Activated T-helper 17 cell treated with anti-CD3 and anti-CD28 coated beads, Interleukin-2, amount 50 U/mL, for 72 hours (primary cell): ENCODE measurements at regions not wholly inside any gene's neighbourhood (a gene's known extent, or its start where the extent isn't known, plus 50 kb on each side); places are given as distances from the start of the nearest gene placed in this dataset.

Experiments
- ATAC-seq: fragments of 150-1000 bp; cut with Tn5 transposase; replicated peaks from 2 replicates; pipeline ENCODE4 v1.10.0; 2021; ENCODE audit warnings: mild to moderate bottlenecking, moderate library complexity
- H3K27ac Mint-ChIP-seq: one replicate; pipeline ENCODE4 v1.8.0; 2022; ENCODE audit warnings: mixed read lengths
- H3K27me3 Mint-ChIP-seq: one replicate; pipeline ENCODE4 v1.8.0; 2022; ENCODE audit warnings: mixed read lengths
- H3K36me3 Mint-ChIP-seq: one replicate; pipeline ENCODE4 v1.8.0; 2022; ENCODE audit warnings: low read depth, mild to moderate bottlenecking, mixed read lengths
- H3K4me1 Mint-ChIP-seq: one replicate; pipeline ENCODE4 v1.8.0; 2022; ENCODE audit warnings: mixed read lengths
- H3K4me3 Mint-ChIP-seq: one replicate; pipeline ENCODE4 v1.8.0; 2022; ENCODE audit warnings: mild to moderate bottlenecking, mixed read lengths
- H3K9me3 Mint-ChIP-seq: one replicate; pipeline ENCODE4 v1.8.0; 2022; ENCODE audit warnings: mixed read lengths

DNA sequence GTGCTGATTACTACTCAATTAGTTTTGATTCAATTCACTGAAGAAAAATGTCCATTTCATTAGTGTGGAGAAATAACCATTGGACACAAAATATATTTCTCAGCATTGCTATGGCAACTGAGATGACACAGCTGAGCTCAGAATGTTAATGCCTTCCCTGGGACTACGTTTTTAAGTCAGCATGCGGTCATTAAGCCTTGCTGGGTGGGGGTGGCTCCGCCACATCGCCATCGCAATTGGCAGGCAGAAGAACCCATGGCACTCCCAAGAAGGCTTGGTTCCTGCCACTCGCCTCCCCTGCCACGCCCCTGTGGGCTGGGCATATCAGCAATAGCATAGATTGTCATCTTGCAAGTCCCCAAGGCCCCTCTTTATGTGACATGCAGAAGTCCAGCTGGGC lies 256.7 kb upstream of the CAMK1G start:
- no peak overlapping the region for H3K27ac Mint-ChIP-seq
- no peaks in the 10 kb centered on the region for H3K4me1 Mint-ChIP-seq

DNA sequence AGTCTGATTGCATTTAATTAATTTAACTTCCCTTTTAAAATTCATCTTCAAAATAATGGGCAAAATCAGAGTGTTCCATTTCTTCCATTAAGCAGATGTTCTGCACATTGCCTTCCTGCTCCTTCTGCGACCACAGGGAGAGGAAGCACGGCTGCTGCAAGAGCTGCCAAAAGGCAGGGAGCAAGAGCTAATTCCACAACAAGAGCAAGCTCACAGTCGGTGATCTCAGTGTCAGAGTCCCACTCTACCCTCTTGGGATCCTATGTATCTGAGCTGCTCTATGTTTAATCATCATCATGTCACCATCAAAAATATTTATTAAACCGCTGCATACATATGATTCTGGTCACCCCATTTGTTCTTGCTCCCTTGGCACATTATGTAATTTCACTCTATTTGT lies 255.3 kb upstream of the CAMK1G start:
- Mint-ChIP-seq H3K36me3 (no peaks in the 10 kb centered on the region), H3K4me1 (no peaks in the 10 kb centered on the region), H3K4me3 (no peak overlapping the region), H3K27ac (no peak overlapping the region), H3K27me3 (peaks cover 7% of the 10 kb centered on the region), H3K9me3 (no peaks in the 10 kb centered on the region)
- ATAC-seq: no peak

More for the DNA sequence above, 256.7 kb upstream of the CAMK1G start:
- no peak for ATAC-seq
- Mint-ChIP-seq H3K9me3 (no peaks in the 10 kb centered on the region), H3K27me3 (peaks cover 3% of the 10 kb centered on the region), H3K36me3 (no peaks in the 10 kb centered on the region), H3K4me3 (no peak overlapping the region)

DNA sequence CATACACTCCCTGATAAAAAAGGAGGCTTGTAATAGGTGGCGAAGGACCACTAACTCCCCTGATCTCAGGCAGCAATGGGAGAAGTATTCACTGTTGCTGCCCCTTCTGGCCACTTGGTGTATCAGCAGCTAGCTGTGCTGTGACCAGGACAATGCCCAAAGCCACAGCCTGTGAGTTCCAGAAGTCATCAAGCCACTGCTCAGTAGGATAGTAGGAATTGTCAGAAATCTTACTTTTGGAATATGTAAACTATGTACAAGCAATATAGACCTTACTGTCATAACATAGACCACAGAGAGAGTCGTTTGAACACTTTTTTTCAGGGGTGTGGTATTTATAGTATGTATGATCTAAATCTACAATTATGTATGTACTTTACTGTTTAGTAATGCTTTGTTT lies 248.3 kb upstream of the CAMK1G start:
- no peaks in the 10 kb centered on the region for H3K9me3 Mint-ChIP-seq
- H3K36me3 Mint-ChIP-seq: no peaks in the 10 kb centered on the region
- H3K27me3 Mint-ChIP-seq: peaks cover 20% of the 10 kb centered on the region
- no peaks in the 10 kb centered on the region for H3K4me1 Mint-ChIP-seq
- no peak overlapping the region for H3K4me3 Mint-ChIP-seq
- H3K27ac Mint-ChIP-seq: no peak overlapping the region
- no peak for ATAC-seq

DNA sequence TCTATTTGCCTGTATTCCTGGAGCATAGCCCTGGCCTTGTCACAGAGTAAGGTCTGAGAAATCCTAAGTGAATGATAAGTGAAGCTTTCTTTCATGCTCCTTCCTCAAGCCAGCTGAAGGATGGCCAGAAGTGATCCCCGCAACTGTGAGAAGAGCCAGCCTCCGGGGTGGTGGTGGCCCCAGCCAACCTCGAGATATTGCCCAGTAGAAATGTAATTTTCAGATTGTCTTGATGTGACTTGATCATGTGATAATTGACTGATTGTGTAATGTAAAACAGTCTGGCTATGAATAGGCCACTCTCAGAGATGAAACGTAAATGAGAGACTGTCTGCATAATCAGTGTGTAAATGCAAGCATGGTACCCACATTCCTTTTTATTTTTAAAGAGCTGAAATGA lies 242.4 kb upstream of the CAMK1G start:
- H3K36me3 Mint-ChIP-seq: no peaks in the 10 kb centered on the region
- no peak overlapping the region for H3K27ac Mint-ChIP-seq

GRCh38 chr1:209341673-209342420 lies 241.7 kb upstream of the CAMK1G start:
- Mint-ChIP-seq H3K4me3 (no peak overlapping the region), H3K36me3 (no peaks in the 10 kb centered on the region), H3K27ac (no peak overlapping the region), H3K9me3 (no peaks in the 10 kb centered on the region), H3K4me1 (no peaks in the 10 kb centered on the region), H3K27me3 (peaks cover 16% of the 10 kb centered on the region)
- no peak for ATAC-seq

More for the DNA sequence above, 242.4 kb upstream of the CAMK1G start:
- H3K9me3 Mint-ChIP-seq: no peaks in the 10 kb centered on the region
- peaks cover 18% of the 10 kb centered on the region for H3K27me3 Mint-ChIP-seq
- H3K4me1 Mint-ChIP-seq: no peaks in the 10 kb centered on the region
- ATAC-seq: no peak
- H3K4me3 Mint-ChIP-seq: no peak overlapping the region

GRCh38 chr1:209342441-209343175 lies 240.9 kb upstream of the CAMK1G start:
- Mint-ChIP-seq H3K36me3 (no peaks in the 10 kb centered on the region), H3K27me3 (peaks cover 19% of the 10 kb centered on the region), H3K9me3 (no peaks in the 10 kb centered on the region), H3K27ac (no peak overlapping the region), H3K4me1 (no peaks in the 10 kb centered on the region), H3K4me3 (no peak overlapping the region)
- ATAC-seq: no peak

- ATAC-seq: no peak
- Mint-ChIP-seq H3K4me1 (no peaks in the 10 kb centered on the region), H3K9me3 (no peaks in the 10 kb centered on the region), H3K4me3 (no peak overlapping the region), H3K27me3 (peaks cover 20% of the 10 kb centered on the region), H3K36me3 (no peaks in the 10 kb centered on the region), H3K27ac (no peak overlapping the region)
These were observed 240.0 kb upstream of the CAMK1G start for GRCh38 chr1:209343511-209343910.

DNA sequence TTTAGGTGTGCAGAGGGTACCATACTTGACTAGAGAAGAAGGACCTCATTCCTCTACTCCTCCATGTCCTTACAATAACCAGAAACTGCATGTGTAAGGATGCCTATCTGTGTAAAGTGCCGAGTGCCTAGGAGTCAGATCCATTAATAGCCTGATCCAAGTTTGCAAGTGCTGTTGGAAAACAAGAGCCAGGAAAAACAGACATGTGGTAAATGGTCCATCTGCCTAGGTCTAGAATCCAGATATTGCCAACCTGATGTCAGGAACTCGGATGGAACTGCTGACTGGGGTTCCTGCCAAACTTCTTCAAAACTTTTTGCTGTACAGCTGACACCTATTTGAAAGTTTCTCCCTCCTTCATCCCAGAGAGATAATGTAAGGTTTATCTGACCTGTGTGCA lies 239.4 kb upstream of the CAMK1G start:
- H3K27me3 Mint-ChIP-seq: peaks cover 23% of the 10 kb centered on the region
- no peaks in the 10 kb centered on the region for H3K9me3 Mint-ChIP-seq
- H3K36me3 Mint-ChIP-seq: no peaks in the 10 kb centered on the region
- H3K4me1 Mint-ChIP-seq: no peaks in the 10 kb centered on the region
- no peak overlapping the region for H3K27ac Mint-ChIP-seq
- ATAC-seq: no peak
- H3K4me3 Mint-ChIP-seq: no peak overlapping the region

- Mint-ChIP-seq H3K27me3 (peaks cover 16% of the 10 kb centered on the region), H3K4me1 (no peaks in the 10 kb centered on the region), H3K4me3 (no peak overlapping the region), H3K27ac (no peak overlapping the region), H3K36me3 (no peaks in the 10 kb centered on the region), H3K9me3 (no peaks in the 10 kb centered on the region)
- no peak for ATAC-seq
These were observed 233.9 kb upstream of the CAMK1G start for GRCh38 chr1:209349363-209350308.

GRCh38 chr1:209353053-209353452 lies 230.5 kb upstream of the CAMK1G start:
- Mint-ChIP-seq H3K4me1 (no peaks in the 10 kb centered on the region), H3K27me3 (peaks cover 7% of the 10 kb centered on the region), H3K4me3 (no peak overlapping the region), H3K27ac (no peak overlapping the region), H3K36me3 (no peaks in the 10 kb centered on the region), H3K9me3 (no peaks in the 10 kb centered on the region)
- ATAC-seq: no peak

GRCh38 chr1:209354111-209354839 lies 229.2 kb upstream of the CAMK1G start:
- no peaks in the 10 kb centered on the region for H3K36me3 Mint-ChIP-seq
- ATAC-seq: peak; percentile 61
- no peaks in the 10 kb centered on the region for H3K9me3 Mint-ChIP-seq
- no peak overlapping the region for H3K4me3 Mint-ChIP-seq
- peaks cover 3% of the 10 kb centered on the region for H3K27me3 Mint-ChIP-seq
- H3K27ac Mint-ChIP-seq: no peak overlapping the region
- no peaks in the 10 kb centered on the region for H3K4me1 Mint-ChIP-seq

DNA sequence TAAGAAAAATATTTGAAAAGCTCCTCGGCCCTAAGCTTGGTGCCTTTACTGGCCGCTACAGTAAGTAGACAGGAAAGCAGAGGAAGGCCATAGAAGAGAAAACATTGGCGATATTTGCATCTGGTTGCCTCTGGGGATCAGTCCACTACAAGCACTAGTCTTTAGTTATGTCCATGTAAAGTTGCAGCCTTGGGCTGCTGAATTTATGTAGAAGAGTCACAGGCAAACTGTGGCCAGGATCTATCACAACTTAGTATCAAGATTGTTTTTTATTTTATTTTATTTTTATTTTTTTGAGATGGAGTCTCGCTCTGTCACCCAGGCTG lies 228.7 kb upstream of the CAMK1G start:
- Mint-ChIP-seq H3K27ac (no peak overlapping the region), H3K4me1 (no peaks in the 10 kb centered on the region), H3K36me3 (no peaks in the 10 kb centered on the region), H3K27me3 (peaks cover 3% of the 10 kb centered on the region), H3K4me3 (no peak overlapping the region), H3K9me3 (no peaks in the 10 kb centered on the region)
- ATAC-seq: no peak

DNA sequence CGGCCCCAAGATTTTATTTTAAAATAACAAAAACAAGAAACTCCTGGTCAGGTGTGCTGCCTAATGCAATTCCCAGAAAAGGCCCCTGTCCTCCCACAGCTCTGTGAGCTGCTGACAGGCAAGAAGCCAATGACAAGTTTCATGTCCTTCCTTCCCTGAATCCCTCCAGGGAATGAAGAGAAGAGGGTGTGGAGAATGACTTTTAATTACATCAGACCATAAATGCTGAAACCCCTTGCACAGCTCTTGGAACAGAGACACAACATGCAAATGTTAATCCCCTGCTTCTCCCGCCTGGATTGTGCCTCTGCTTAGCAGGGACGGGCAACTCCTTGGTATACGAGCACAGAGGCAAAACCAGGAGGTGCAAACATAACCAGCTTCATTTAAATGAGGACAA lies 228.1 kb upstream of the CAMK1G start:
- Mint-ChIP-seq H3K27ac (no peak overlapping the region), H3K4me1 (no peaks in the 10 kb centered on the region), H3K36me3 (no peaks in the 10 kb centered on the region), H3K27me3 (peaks cover 4% of the 10 kb centered on the region), H3K9me3 (no peaks in the 10 kb centered on the region), H3K4me3 (no peak overlapping the region)
- ATAC-seq: no peak

DNA sequence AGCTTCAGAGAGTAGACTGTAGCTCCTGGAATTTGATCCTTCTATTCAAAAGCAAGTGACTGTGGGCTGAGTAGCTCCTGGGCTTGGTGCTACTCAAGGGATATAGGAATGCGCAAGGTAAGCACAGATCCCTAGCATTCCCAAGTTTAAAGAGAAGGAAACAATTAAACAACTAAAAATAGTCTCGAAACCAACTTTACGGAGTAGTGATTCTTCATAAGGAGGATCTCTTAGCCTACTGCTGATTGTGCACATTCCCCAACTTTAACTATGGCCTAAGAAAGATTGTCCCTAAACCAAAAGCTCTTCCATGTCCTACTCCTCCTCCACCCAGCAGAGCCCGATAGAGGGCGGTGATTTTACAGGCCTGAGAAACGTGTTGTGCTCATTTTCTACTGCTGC lies 226.5 kb upstream of the CAMK1G start:
- Mint-ChIP-seq H3K9me3 (no peaks in the 10 kb centered on the region), H3K27ac (no peak overlapping the region)
- ATAC-seq: no peak

More for the DNA sequence above, 226.5 kb upstream of the CAMK1G start:
- Mint-ChIP-seq H3K4me3 (no peak overlapping the region), H3K27me3 (peaks cover 10% of the 10 kb centered on the region), H3K4me1 (no peaks in the 10 kb centered on the region), H3K36me3 (no peaks in the 10 kb centered on the region)
